SK-N-SH treated with all-trans-retinoic acid at 6 μM for 48 hours (cell line): ENCODE measurements at regions not wholly inside any gene's neighbourhood (a gene's known extent, or its start where the extent isn't known, plus 50 kb on each side); places are given as distances from the start of the nearest gene placed in this dataset.

Experiments
- ATAC-seq: fragments of 200-7000 bp; cut with Tn5 transposase; 3 replicates; pipeline ENCODE4 v1.9.1; 2020; ENCODE audit warnings: mild to moderate bottlenecking, moderate library complexity
- ARNTL ChIP-seq: fragments of 450-650 bp; formaldehyde crosslinking; IDR thresholded peaks from 2 replicates; pipeline ENCODE4 v1.5.0; 2020; ENCODE audit warnings: low read depth, mild to moderate bottlenecking, moderate library complexity, borderline replicate concordance
- CREB5 ChIP-seq: fragments of 250-450 bp; sonication (Bioruptor Pico); IDR thresholded peaks from 2 replicates; pipeline ENCODE4 v1.5.1; 2020; ENCODE audit warnings: low read depth, mild to moderate bottlenecking, moderate library complexity
- CSRNP3 ChIP-seq: fragments of 250-450 bp; sonication (Bioruptor Pico); IDR thresholded peaks from 2 replicates; pipeline ENCODE4 v1.5.1; 2021; ENCODE audit warnings: mild to moderate bottlenecking, moderate library complexity
- ESRRG ChIP-seq: fragments of 250-450 bp; sonication (Bioruptor Pico); IDR thresholded peaks from 2 replicates; pipeline ENCODE4 v1.6.1; 2021; ENCODE audit warnings: mild to moderate bottlenecking
- GLIS3 ChIP-seq: fragments of 250-450 bp; sonication (Bioruptor Pico); IDR thresholded peaks from 2 replicates; pipeline ENCODE4 v1.5.0; 2020; ENCODE audit warnings: mild to moderate bottlenecking, moderate library complexity
- ISL1 ChIP-seq: fragments of 250-450 bp; sonication (Bioruptor Pico); IDR thresholded peaks from 2 replicates; pipeline ENCODE4 v2.1.2; 2022; ENCODE audit warnings: mild to moderate bottlenecking, moderate library complexity
- OSR1 ChIP-seq: fragments of 250-450 bp; sonication (Bioruptor Pico); IDR thresholded peaks from 2 replicates; pipeline ENCODE4 v1.8.0; 2022; ENCODE audit warnings: moderate library complexity, mild to moderate bottlenecking, inconsistent platforms
- PATZ1 ChIP-seq: fragments of 250-450 bp; sonication (Bioruptor Pico); IDR thresholded peaks from 2 replicates; pipeline ENCODE4 v1.8.0; 2020; ENCODE audit warnings: mild to moderate bottlenecking, moderate library complexity, borderline replicate concordance
- POU6F1 ChIP-seq: fragments of 250-450 bp; sonication (Bioruptor Pico); IDR thresholded peaks from 2 replicates; pipeline ENCODE4 v1.8.0; 2021; ENCODE audit warnings: low read depth, mild to moderate bottlenecking, moderate library complexity, borderline replicate concordance
- PPARA ChIP-seq: fragments of 250-450 bp; sonication (Bioruptor Pico); IDR thresholded peaks from 2 replicates; pipeline ENCODE4 v1.5.0; 2020; ENCODE audit warnings: mild to moderate bottlenecking, borderline replicate concordance
- RARB ChIP-seq: fragments of 250-450 bp; sonication (Bioruptor Pico); IDR thresholded peaks from 2 replicates; pipeline ENCODE4 v1.8.0; 2021; ENCODE audit warnings: mild to moderate bottlenecking, moderate library complexity
- TCF4 ChIP-seq: fragments of 250-450 bp; sonication (Bioruptor Pico); IDR thresholded peaks from 2 replicates; pipeline ENCODE4 v1.8.0; 2021; ENCODE audit warnings: mild to moderate bottlenecking, moderate library complexity, borderline replicate concordance
- TOX ChIP-seq: fragments of 250-450 bp; sonication (Bioruptor Pico); IDR thresholded peaks from 2 replicates; pipeline ENCODE4 v1.8.0; 2021; ENCODE audit warnings: mild to moderate bottlenecking, moderate library complexity, borderline replicate concordance
- ZC3H10 ChIP-seq: fragments of 250-450 bp; sonication (Bioruptor Pico); IDR thresholded peaks from 2 replicates; pipeline ENCODE4 v1.5.1; 2021; ENCODE audit warnings: mild to moderate bottlenecking, moderate library complexity
- ZFP3 ChIP-seq: fragments of 250-450 bp; sonication (Bioruptor Pico); IDR thresholded peaks from 2 replicates; pipeline ENCODE4 v1.5.0; 2020; ENCODE audit warnings: mild to moderate bottlenecking, moderate library complexity
- ZNF70 ChIP-seq: fragments of 450-650 bp; formaldehyde crosslinking; IDR thresholded peaks from 2 replicates; pipeline ENCODE4 v1.5.0; 2020; ENCODE audit warnings: mild to moderate bottlenecking, moderate library complexity
- ZNF8 ChIP-seq: fragments of 450-650 bp; formaldehyde crosslinking; IDR thresholded peaks from 2 replicates; pipeline ENCODE4 v1.5.0; 2020; ENCODE audit warnings: mild to moderate bottlenecking, moderate library complexity

GRCh38 chr7:142401951-142402350, 144.1 kb upstream of the PRSS58 start:
- TF ChIP-seq ISL1 (CRISPR knock-in tag) = no peak
- TF ChIP-seq ESRRG (CRISPR knock-in tag) = no peak
- no peak for TF ChIP-seq GLIS3
- TF ChIP-seq TCF4 (CRISPR knock-in tag) = no peak
- no peak for TF ChIP-seq PATZ1 (CRISPR knock-in tag)
- no peak for TF ChIP-seq TOX
- TF ChIP-seq OSR1 (CRISPR knock-in tag) = no peak
- no peak for TF ChIP-seq CREB5
- ATAC-seq = peak; percentile 31; the same call in 2 of the 3 replicates

GRCh38 chr7:142400042-142400533, 142.2 kb upstream of the PRSS58 start:
- TF ChIP-seq ZNF70 (CRISPR knock-in tag) (no peak), ISL1 (CRISPR knock-in tag) (no peak)
- TF ChIP-seq, all 23 proteins: peak for 0
- no peak for ATAC-seq

- peak; percentile 68 for ATAC-seq
- TF ChIP-seq PPARA (CRISPR knock-in tag) (no peak), ZC3H10 (CRISPR knock-in tag) (no peak), ISL1 (CRISPR knock-in tag) (no peak), POU6F1 (no peak), ESRRG (CRISPR knock-in tag) (no peak), RARB (CRISPR knock-in tag) (no peak), PATZ1 (CRISPR knock-in tag) (no peak)
- TF ChIP-seq, all 23 proteins: peak for 0
Observed at GRCh38 chr7:142391191-142391992, 133.5 kb upstream of the PRSS58 start.

- no peak for ATAC-seq
- TF ChIP-seq ZFP3 (CRISPR knock-in tag) = no peak
- no peak for TF ChIP-seq PPARA (CRISPR knock-in tag)
- no peak for TF ChIP-seq TCF4 (CRISPR knock-in tag)
Observed at GRCh38 chr7:142389544-142389943, 131.7 kb upstream of the PRSS58 start.

- ATAC-seq = peak; percentile 97
- TF ChIP-seq ZC3H10 (CRISPR knock-in tag) (no peak), PPARA (CRISPR knock-in tag) (no peak), CSRNP3 (CRISPR knock-in tag) (no peak), POU6F1 (no peak), ZNF8 (CRISPR knock-in tag) (no peak), ARNTL (CRISPR knock-in tag) (no peak)
Observed at GRCh38 chr7:142385491-142386340, 127.9 kb upstream of the PRSS58 start.
